HG02852 (cell line): ENCODE measurements at regions not wholly inside any gene's neighbourhood (a gene's known extent, or its start where the extent isn't known, plus 50 kb on each side); places are given as distances from the start of the nearest gene placed in this dataset.

Experiments
- ATAC-seq: cut with Tn5 transposase; IDR thresholded peaks from one replicate; pipeline ENCODE4 v1.9.1; 2021; ENCODE audit warnings: mild to moderate bottlenecking, moderate library complexity; ENCODE audit not compliant: unreplicated experiment

DNA sequence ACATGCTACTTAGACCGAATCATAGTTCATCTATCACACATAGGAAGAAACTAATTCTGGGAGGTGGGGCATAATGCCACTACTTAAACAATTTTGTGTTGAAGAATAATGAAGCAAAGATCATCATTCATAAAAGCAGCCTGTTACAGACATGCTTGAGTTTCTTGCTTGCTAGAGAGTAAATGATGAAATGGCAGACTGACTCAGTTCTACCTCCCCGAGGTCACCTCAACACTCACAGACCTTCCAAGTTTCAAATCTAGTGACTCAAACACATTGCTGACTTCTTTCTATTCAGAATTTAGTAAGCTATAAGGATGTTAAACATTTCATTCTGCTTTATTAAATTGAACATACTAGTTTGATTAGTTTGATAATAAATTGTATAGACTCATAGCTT is 636.5 kb upstream of the FRG1 start:
- ATAC-seq, result no peak

- ATAC-seq, result no peak
These were observed 635.9 kb upstream of the FRG1 start for GRCh38 chr4:189304809-189305208.

DNA sequence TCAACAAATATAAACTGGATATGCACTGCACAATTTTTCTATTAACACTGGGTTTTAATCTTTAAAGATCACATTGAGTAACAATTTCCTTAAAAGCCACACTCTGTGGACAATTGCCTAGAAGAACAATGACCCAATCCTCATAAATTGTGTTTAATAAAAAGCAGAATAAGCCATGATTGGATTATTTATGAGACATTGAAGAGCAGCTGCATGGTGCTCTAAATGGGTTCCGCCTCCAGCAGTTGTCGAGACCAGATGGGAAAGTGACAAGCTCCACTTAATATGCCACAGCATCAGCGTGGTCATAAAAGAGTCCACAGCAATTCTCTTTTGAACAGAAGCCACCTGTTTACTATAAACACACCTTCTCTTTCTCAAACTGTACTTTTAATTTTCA is 635.2 kb upstream of the FRG1 start:
- ATAC-seq, result no peak

- ATAC-seq, result no peak
These were observed 629.4 kb upstream of the FRG1 start for GRCh38 chr4:189311251-189311650.

GRCh38 chr4:189313064-189313463 is 627.6 kb upstream of the FRG1 start:
- ATAC-seq, result no peak

DNA sequence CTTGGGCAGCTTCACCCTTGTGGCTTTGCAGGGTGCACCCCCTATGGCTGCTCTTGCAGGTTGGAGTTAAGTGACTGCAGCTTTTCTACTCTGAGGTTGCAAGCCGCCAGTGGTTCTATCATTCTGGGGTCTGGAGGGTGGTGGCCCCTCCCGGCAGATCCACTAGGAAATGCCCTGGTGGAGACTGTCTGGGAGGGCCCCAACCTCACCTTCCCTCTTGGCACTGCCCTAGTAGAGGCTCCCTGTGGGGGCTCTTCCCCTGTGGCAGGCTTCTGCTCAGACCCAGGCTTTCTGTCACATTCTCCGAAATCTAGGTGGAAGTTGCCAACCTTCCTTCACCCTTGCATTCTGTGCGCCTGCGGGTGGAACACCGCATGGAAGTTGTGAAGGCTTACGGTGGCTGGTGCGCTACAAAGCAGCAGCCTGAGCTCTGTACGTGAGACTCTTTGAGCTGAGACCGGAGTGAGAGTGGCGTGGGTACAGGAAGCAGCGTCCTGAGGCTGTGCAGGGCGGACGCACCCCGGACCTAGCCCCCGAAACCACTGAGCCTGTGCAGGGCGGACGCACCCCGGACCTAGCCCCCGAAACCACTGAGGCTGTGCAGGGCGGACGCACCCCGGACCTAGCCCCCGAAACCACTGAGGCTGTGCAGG is 626.7 kb upstream of the FRG1 start:
- ATAC-seq, result no peak

- ATAC-seq, result no peak
These were observed 618.2 kb upstream of the FRG1 start for GRCh38 chr4:189322426-189322825.

DNA sequence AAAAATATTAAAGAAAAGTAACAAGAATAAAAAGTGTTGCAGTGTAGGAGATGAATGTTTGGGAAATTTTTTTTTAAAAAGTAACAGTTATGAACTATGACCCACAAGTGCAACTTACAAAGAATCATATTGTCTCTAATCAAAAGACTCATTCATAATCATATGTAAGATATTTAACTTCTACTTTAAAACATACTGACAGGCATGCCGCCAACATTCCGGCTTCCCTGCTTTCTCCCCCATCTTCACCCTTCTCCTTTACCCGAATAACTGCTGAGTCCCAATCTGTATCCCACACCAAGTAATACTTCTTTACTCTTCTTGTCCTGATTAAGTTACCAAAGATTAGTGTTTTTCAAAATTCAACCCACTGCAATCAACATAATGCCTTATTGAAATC is 598.8 kb upstream of the FRG1 start:
- no peak for ATAC-seq

GRCh38 chr4:189355590-189355989 is 585.1 kb upstream of the FRG1 start:
- ATAC-seq, result no peak

DNA sequence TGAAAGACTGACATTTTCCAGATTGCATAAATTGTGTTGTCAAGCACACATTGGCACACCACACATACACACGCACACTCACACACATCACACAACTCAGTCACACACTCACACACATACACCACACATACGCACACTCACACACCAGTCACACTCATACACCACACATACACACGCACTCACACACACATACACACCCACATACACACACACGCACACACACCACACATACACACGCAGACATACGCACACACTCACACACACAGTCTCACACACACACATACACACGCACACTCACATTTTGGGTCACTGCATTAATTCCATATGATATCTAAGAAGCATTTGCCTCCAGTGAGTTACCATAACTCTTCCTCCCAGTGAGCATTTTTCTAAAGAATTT is 578.3 kb upstream of the FRG1 start:
- ATAC-seq, result no peak

- peak; percentile 72 for ATAC-seq
These were observed 576.6 kb upstream of the FRG1 start for GRCh38 chr4:189364032-189364449.

- ATAC-seq, result no peak
These were observed 575.2 kb upstream of the FRG1 start for GRCh38 chr4:189365451-189365850.

- ATAC-seq, result no peak
These were observed 572.8 kb upstream of the FRG1 start for GRCh38 chr4:189367832-189368231.

DNA sequence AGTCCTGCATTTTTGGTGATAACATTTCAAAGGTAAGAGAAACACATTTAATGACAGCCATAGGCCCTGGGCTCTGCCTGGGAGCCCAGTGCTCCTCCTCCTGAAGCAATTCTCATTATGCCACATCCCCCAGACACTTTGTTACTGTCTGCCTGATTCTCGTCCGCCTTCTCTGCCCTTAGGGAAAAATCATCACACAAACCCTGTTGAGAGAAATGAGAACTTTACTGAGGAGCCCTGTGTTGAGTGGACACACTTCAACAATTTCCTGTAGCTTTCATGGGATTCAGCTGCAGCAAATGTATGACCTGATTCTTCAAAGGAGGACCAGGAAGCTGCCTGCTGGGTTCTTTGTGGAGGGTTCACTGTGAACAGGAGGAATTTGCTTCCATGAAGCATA is 566.5 kb upstream of the FRG1 start:
- ATAC-seq, result no peak

GRCh38 chr4:189376901-189377300 is 563.8 kb upstream of the FRG1 start:
- no peak for ATAC-seq

GRCh38 chr4:189377569-189377968 is 563.1 kb upstream of the FRG1 start:
- ATAC-seq, result no peak

GRCh38 chr4:189385098-189385497 is 555.6 kb upstream of the FRG1 start:
- ATAC-seq, result no peak

DNA sequence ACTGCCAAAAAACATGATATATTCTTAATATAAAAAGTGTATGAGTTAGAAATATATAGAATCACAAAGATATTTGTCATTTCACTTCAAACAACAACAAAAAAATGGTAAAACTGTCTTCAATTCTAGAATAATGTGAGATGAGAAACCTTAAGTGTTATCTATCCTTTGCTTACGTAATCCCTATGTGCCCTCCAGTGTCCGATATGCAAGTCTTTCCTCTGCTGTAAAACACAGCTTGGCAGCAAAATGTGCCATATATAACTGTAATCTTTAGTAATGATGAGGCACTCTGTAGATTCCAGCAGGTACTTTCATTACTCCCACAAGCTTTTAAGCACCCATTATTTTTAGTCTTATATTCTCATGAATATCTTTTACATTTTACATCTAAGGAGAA is 555.1 kb upstream of the FRG1 start:
- ATAC-seq, result no peak

DNA sequence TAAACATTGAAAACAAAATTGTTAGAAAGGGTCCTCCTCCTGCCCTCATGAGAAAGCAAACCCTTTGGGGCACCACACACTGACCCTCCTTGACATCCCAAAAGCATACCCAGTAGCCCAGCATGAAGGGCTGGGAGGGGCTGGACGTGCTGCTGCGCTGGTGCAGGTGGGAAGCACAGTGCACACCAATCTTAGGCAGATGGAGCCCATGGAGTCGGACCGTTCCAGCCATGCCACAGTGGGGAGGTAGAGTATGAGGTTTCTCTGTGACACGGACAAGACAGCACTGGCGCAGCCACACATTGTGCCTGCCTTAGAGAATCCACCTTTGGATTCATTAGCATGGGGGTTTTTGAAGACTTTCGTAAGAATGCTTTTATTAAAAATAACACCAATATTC is 544.2 kb upstream of the FRG1 start:
- ATAC-seq, result no peak

DNA sequence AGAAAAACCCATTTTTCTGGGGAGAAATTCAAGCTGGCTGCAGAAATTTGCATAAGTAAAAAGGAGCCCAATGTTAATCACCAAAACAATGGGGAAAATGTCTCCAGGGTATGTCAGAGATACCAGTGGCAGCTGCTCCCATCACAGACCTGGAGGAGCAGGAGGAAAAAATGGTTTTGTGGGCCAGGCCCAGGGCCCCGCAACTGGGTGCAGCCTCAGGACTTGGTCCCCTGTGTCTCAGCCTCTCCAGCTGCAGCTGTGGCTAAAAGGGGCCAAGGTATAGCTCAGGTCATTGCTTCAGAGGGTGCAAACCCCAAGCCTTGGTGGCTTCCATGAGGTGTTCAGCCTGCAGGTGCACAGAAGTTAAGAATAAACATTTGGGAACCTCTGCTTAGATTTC is 536.4 kb upstream of the FRG1 start:
- ATAC-seq, result no peak

DNA sequence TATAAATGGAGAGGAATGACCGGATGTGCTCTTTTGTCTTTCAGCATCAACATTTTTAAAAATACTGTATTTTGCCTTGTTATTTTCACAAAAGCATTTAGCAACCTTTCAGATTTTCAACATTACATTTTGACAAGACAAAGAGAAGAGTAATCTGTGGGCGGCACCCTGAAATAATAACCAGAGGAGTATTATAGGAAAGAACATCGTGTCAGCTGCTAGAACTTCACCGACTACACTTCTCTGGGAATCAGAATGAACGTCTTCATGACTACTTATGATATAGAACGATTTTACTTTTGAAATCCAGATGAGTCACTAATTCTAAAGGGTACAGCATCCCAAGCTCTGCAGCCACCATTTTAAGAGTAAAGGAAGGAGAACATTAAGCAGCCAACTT is 531.5 kb upstream of the FRG1 start:
- no peak for ATAC-seq

- no peak for ATAC-seq
These were observed 526.7 kb upstream of the FRG1 start for GRCh38 chr4:189414021-189414420.

- ATAC-seq, result no peak
These were observed 520.1 kb upstream of the FRG1 start for GRCh38 chr4:189420572-189420971.
